K562 (cell line): ENCODE measurements at regions not wholly inside any gene's neighbourhood (a gene's known extent, or its start where the extent isn't known, plus 50 kb on each side); places are given as distances from the start of the nearest gene placed in this dataset.

Experiments
- BRD4 ChIP-seq: fragments of 200-600 bp; sonication (generic); IDR thresholded peaks from 2 replicates; pipeline ENCODE4 v1.6.1; 2017; ENCODE audit warnings: inconsistent platforms
- C11orf30 ChIP-seq: fragments of 450-650 bp; IDR thresholded peaks from 2 replicates; pipeline ENCODE4 v1.6.1; 2016; ENCODE audit warnings: low read depth, mild to moderate bottlenecking
- CTCF ChIP-seq, 3 experiments: IDR thresholded peaks in 2 of 3; conservative IDR thresholded peaks in 1 of 3; 2 replicates each; pipeline ENCODE4 v1.5.1; 2011 to 2012; ENCODE audit warnings: low read length in 3 of 3, mild to moderate bottlenecking in 3 of 3, control low read depth in 2 of 3, improper control_type of control experiment in 1 of 3, inconsistent platforms in 1 of 3, low read depth in 1 of 3, mixed read lengths in 1 of 3, moderate library complexity in 1 of 3; ENCODE audit not compliant: insufficient read depth in 2 of 3
- ETV1 ChIP-seq: fragments of 450-650 bp; conservative IDR thresholded peaks from 2 replicates; pipeline ENCODE4 v1.6.1; 2016; ENCODE audit warnings: missing genetic modification characterization, control low read depth, low read depth, missing compliant biosample characterization
- EZH2 ChIP-seq: IDR thresholded peaks from 2 replicates; pipeline ENCODE4 v1.6.1; 2012; ENCODE audit warnings: low read depth, mild to moderate bottlenecking, inconsistent platforms, low read length, borderline replicate concordance
- NR1H2 ChIP-seq: sonication (generic); formaldehyde crosslinking; IDR thresholded peaks from 2 replicates; pipeline ENCODE4 v1.4.0; 2020; ENCODE audit warnings: mild to moderate bottlenecking, missing genetic modification reagents
- RNF2 ChIP-seq: sonication (generic); IDR thresholded peaks from 2 replicates; pipeline ENCODE4 v1.6.1; 2016
- SP1 ChIP-seq: sonication (generic); formaldehyde crosslinking; IDR thresholded peaks from 2 replicates; pipeline ENCODE4 v1.8.1; 2022; ENCODE audit warnings: mild to moderate bottlenecking, missing genetic modification reagents
- SREBF2 ChIP-seq: sonication (generic); formaldehyde crosslinking; IDR thresholded peaks from 2 replicates; pipeline ENCODE4 v1.4.0; 2020; ENCODE audit warnings: mild to moderate bottlenecking, missing genetic modification reagents
- ZNF57 ChIP-seq: fragments of 450-650 bp; formaldehyde crosslinking; IDR thresholded peaks from 2 replicates; pipeline ENCODE4 v1.4.0; 2020; ENCODE audit warnings: mild to moderate bottlenecking, moderate library complexity
- ZNF644 ChIP-seq: fragments of 200-800 bp; sonication (Bioruptor generic); IDR thresholded peaks from 2 replicates; pipeline ENCODE4 v1.6.1; 2016; ENCODE audit warnings: low read depth, missing genetic modification characterization, missing compliant biosample characterization
- TF ChIP-seq, protein P1 (sequence below): fragments of 250-450 bp; sonication (Bioruptor Pico); IDR thresholded peaks from 2 replicates; pipeline ENCODE4 v1.5.0; 2021

GRCh38 chr12:23039834-23040233 is 414.9 kb downstream of the ETNK1 start:
- no peak for TF ChIP-seq C11orf30
- TF ChIP-seq, protein P1, sequence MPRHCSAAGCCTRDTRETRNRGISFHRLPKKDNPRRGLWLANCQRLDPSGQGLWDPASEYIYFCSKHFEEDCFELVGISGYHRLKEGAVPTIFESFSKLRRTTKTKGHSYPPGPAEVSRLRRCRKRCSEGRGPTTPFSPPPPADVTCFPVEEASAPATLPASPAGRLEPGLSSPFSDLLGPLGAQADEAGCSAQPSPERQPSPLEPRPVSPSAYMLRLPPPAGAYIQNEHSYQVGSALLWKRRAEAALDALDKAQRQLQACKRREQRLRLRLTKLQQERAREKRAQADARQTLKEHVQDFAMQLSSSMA (CRISPR knock-in tag), result no peak
- TF ChIP-seq EZH2, result no peak
- TF ChIP-seq CTCF (IDR thresholded peaks at IDR 0.05 in 2 of 3, conservative IDR thresholded peaks at IDR 0.05 in 1 of 3; ENCODE audit: insufficient read depth in 2 of 3, low read depth in 1 of 3, low read length in 3 of 3), result no peak
- TF ChIP-seq SREBF2, result no peak
- TF ChIP-seq SP1, result no peak
- no peak for TF ChIP-seq ZNF57 (CRISPR knock-in tag)
- no peak for TF ChIP-seq NR1H2 (CRISPR knock-in tag)
- TF ChIP-seq ETV1, result no peak
- TF ChIP-seq ZNF644 (tag), result no peak
- TF ChIP-seq BRD4, result no peak
- no peak for TF ChIP-seq RNF2
